ENCODE measurements at regions not wholly inside any gene's neighbourhood (a gene's known extent, or its start where the extent isn't known, plus 50 kb on each side); places are given as distances from the start of the nearest gene placed in this dataset.

- no peak overlapping the region for H3K9ac ChIP-seq (ENCODE audit: low read depth in 1 of 2, low read length in 2 of 2)
- H3K9me3 ChIP-seq (ENCODE audit: control insufficient read depth in 2 of 2, low read length in 2 of 2) = no peaks in the 10 kb centered on the region
- peaks cover 0 to 6% of the 10 kb centered on the region in 2 donors for H3K4me1 ChIP-seq (ENCODE audit: control insufficient read depth in 2 of 2, insufficient read depth in 2 of 2, low read length in 2 of 2)
- H3K36me3 ChIP-seq (ENCODE audit: control insufficient read depth in 2 of 2, insufficient read depth in 2 of 2, low read length in 2 of 2) = no peaks in the 10 kb centered on the region
- H3K27me3 ChIP-seq (ENCODE audit: control insufficient read depth in 2 of 2, insufficient read depth in 2 of 2, low read length in 2 of 2) = peaks cover 0 to 2% of the 10 kb centered on the region in 2 donors
- H3K27ac ChIP-seq (ENCODE audit: low read depth in 2 of 2, low read length in 2 of 2) = no peak overlapping the region
- no peak overlapping the region for H3K4me3 ChIP-seq (ENCODE audit: low read length in 2 of 2)
Observed at GRCh38 chr2:383888-384287, 96.0 kb upstream of the ALKAL2 start.

DNA sequence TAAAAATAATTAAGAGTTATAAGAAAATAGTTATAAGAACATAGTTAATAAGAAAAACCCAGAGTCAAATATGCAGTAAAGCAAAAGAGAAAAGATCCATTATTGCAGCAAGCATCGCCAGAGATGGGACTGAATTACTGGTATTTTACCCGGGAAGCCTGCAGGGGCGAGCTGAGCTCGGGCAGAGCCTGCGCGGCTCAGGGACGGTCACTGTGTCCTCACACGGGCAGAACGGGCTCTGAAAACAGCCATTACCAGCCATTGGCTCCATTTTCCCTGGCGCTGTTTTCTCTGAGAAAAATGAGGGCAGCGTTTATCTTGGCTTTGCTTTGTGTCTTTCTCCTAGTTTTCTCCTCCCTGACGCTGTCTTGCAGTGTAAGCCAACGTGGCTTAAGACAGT is 95.3 kb upstream of the ALKAL2 start:
- Histone ChIP-seq H3K9me3 (ENCODE audit: control insufficient read depth in 2 of 2, low read length in 2 of 2) (no peaks in the 10 kb centered on the region), H3K27ac (ENCODE audit: low read depth in 2 of 2, low read length in 2 of 2) (no peak overlapping the region), H3K4me1 (ENCODE audit: control insufficient read depth in 2 of 2, insufficient read depth in 2 of 2, low read length in 2 of 2) (peaks cover 0 to 6% of the 10 kb centered on the region in 2 donors), H3K9ac (ENCODE audit: low read depth in 1 of 2, low read length in 2 of 2) (no peak overlapping the region), H3K27me3 (ENCODE audit: control insufficient read depth in 2 of 2, insufficient read depth in 2 of 2, low read length in 2 of 2) (peaks cover 0 to 2% of the 10 kb centered on the region in 2 donors), H3K4me3 (ENCODE audit: low read length in 2 of 2) (no peak overlapping the region), H3K36me3 (ENCODE audit: control insufficient read depth in 2 of 2, insufficient read depth in 2 of 2, low read length in 2 of 2) (no peaks in the 10 kb centered on the region)

DNA sequence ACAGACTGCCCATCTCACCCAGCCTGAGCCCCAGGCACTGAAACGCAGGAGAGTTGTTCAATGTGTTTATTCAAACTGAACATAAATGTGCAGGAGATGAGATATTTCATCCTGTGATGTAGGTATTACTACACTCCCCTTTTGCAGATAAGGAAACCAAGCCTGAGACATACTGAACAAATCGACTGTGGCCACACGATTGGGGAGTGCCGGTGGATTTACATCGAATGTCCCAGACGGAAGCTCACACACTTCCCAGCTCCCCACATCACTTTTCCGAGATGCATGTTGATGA is 94.8 kb upstream of the ALKAL2 start:
- no peak overlapping the region for H3K4me3 ChIP-seq (ENCODE audit: low read length in 2 of 2)
- no peak overlapping the region for H3K27ac ChIP-seq (ENCODE audit: low read depth in 2 of 2, low read length in 2 of 2)
- peaks cover 0 to 6% of the 10 kb centered on the region in 2 donors for H3K4me1 ChIP-seq (ENCODE audit: control insufficient read depth in 2 of 2, insufficient read depth in 2 of 2, low read length in 2 of 2)
- no peaks in the 10 kb centered on the region for H3K36me3 ChIP-seq (ENCODE audit: control insufficient read depth in 2 of 2, insufficient read depth in 2 of 2, low read length in 2 of 2)
- H3K27me3 ChIP-seq (ENCODE audit: control insufficient read depth in 2 of 2, insufficient read depth in 2 of 2, low read length in 2 of 2) = peaks cover 0 to 2% of the 10 kb centered on the region in 2 donors
- no peak overlapping the region for H3K9ac ChIP-seq (ENCODE audit: low read depth in 1 of 2, low read length in 2 of 2)
- H3K9me3 ChIP-seq (ENCODE audit: control insufficient read depth in 2 of 2, low read length in 2 of 2) = no peaks in the 10 kb centered on the region

DNA sequence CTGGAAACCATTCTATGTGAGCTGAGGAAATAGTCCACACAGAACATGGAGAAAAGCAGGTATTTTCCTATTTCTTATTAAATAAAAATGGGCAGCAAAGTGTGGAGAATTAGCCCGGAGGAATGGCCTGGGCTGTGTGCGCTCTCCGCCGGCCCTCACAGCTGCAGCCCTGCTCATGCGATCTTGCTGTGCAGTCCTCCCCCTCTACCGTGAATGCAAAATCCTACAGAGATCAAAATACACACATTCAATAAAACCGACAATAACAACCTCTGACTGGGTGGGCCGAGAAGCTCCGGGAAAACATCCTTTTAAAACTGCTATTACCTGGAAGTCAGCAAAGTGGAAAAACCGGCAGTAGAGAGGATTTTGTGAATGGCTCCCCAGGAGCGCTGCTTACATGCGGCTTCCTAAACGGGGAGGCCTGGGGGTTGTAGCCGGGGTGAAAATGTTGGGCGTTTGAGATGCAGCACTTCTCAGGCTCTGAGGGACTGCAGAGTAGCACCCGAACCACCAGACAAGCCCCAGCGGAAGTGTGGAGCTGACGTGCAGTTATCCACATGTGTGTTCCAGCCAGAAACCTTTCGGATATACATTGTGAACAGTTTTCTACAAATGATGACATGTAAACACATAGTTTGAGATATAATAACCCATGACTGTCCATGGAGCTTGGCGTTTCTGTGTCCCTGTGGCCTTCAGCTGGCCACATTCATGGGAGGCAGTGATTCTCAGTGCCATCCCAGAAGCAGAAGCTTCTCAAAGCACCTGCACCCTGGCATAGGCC is 94.2 kb upstream of the ALKAL2 start:
- Histone ChIP-seq H3K4me1 (ENCODE audit: control insufficient read depth in 2 of 2, insufficient read depth in 2 of 2, low read length in 2 of 2) (peaks cover 0 to 6% of the 10 kb centered on the region in 2 donors), H3K36me3 (ENCODE audit: control insufficient read depth in 2 of 2, insufficient read depth in 2 of 2, low read length in 2 of 2) (no peaks in the 10 kb centered on the region), H3K4me3 (ENCODE audit: low read length in 2 of 2) (no peak overlapping the region), H3K27ac (ENCODE audit: low read depth in 2 of 2, low read length in 2 of 2) (no peak overlapping the region), H3K9ac (ENCODE audit: low read depth in 1 of 2, low read length in 2 of 2) (no peak overlapping the region), H3K27me3 (ENCODE audit: control insufficient read depth in 2 of 2, insufficient read depth in 2 of 2, low read length in 2 of 2) (peaks cover 0 to 2% of the 10 kb centered on the region in 2 donors), H3K9me3 (ENCODE audit: control insufficient read depth in 2 of 2, low read length in 2 of 2) (no peaks in the 10 kb centered on the region)

DNA sequence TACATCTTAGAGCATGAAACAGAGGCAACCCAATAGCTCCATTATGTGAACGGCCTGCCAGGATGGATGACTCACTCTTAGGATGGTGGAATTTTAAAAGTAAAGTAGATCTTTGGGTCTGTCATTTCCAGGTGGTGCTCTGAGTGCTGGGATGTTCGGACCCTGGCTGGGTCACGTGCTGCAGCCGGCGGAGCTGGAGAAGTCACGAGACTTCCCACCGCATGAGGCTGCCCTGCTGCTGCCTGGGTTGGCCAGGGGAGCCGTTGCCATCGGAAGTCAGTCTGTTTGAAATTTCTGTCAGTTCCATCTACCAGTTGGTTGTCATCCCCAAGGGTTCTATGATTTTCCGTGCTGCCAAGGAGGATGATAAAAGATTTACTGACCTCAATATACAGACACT is 93.3 kb upstream of the ALKAL2 start:
- Histone ChIP-seq H3K4me3 (ENCODE audit: low read length in 2 of 2) (no peak overlapping the region), H3K4me1 (ENCODE audit: control insufficient read depth in 2 of 2, insufficient read depth in 2 of 2, low read length in 2 of 2) (peaks cover 0 to 6% of the 10 kb centered on the region in 2 donors), H3K9me3 (ENCODE audit: control insufficient read depth in 2 of 2, low read length in 2 of 2) (no peaks in the 10 kb centered on the region), H3K27me3 (ENCODE audit: control insufficient read depth in 2 of 2, insufficient read depth in 2 of 2, low read length in 2 of 2) (peaks cover 0 to 2% of the 10 kb centered on the region in 2 donors), H3K27ac (ENCODE audit: low read depth in 2 of 2, low read length in 2 of 2) (no peak overlapping the region), H3K9ac (ENCODE audit: low read depth in 1 of 2, low read length in 2 of 2) (no peak overlapping the region), H3K36me3 (ENCODE audit: control insufficient read depth in 2 of 2, insufficient read depth in 2 of 2, low read length in 2 of 2) (no peaks in the 10 kb centered on the region)

GRCh38 chr2:380772-381171 is 92.9 kb upstream of the ALKAL2 start:
- Histone ChIP-seq H3K9me3 (ENCODE audit: control insufficient read depth in 2 of 2, low read length in 2 of 2) (no peaks in the 10 kb centered on the region), H3K4me3 (ENCODE audit: low read length in 2 of 2) (no peak overlapping the region), H3K4me1 (ENCODE audit: control insufficient read depth in 2 of 2, insufficient read depth in 2 of 2, low read length in 2 of 2) (peaks cover 0 to 6% of the 10 kb centered on the region in 2 donors), H3K9ac (ENCODE audit: low read depth in 1 of 2, low read length in 2 of 2) (no peak overlapping the region), H3K27me3 (ENCODE audit: control insufficient read depth in 2 of 2, insufficient read depth in 2 of 2, low read length in 2 of 2) (peaks cover 0 to 2% of the 10 kb centered on the region in 2 donors), H3K36me3 (ENCODE audit: control insufficient read depth in 2 of 2, insufficient read depth in 2 of 2, low read length in 2 of 2) (no peaks in the 10 kb centered on the region), H3K27ac (ENCODE audit: low read depth in 2 of 2, low read length in 2 of 2) (no peak overlapping the region)

- peaks cover 0 to 6% of the 10 kb centered on the region in 2 donors for H3K4me1 ChIP-seq (ENCODE audit: control insufficient read depth in 2 of 2, insufficient read depth in 2 of 2, low read length in 2 of 2)
- peaks cover 0 to 2% of the 10 kb centered on the region in 2 donors for H3K27me3 ChIP-seq (ENCODE audit: control insufficient read depth in 2 of 2, insufficient read depth in 2 of 2, low read length in 2 of 2)
Observed at GRCh38 chr2:380221-380620, 92.3 kb upstream of the ALKAL2 start.

GRCh38 chr2:379778-380177 is 91.9 kb upstream of the ALKAL2 start:
- H3K4me1 ChIP-seq (ENCODE audit: control insufficient read depth in 2 of 2, insufficient read depth in 2 of 2, low read length in 2 of 2) = peaks cover 0 to 6% of the 10 kb centered on the region in 2 donors
- H3K9ac ChIP-seq (ENCODE audit: low read depth in 1 of 2, low read length in 2 of 2) = no peak overlapping the region
- no peak overlapping the region for H3K27ac ChIP-seq (ENCODE audit: low read depth in 2 of 2, low read length in 2 of 2)
- H3K4me3 ChIP-seq (ENCODE audit: low read length in 2 of 2) = no peak overlapping the region
- no peaks in the 10 kb centered on the region for H3K9me3 ChIP-seq (ENCODE audit: control insufficient read depth in 2 of 2, low read length in 2 of 2)
- peaks cover 0 to 2% of the 10 kb centered on the region in 2 donors for H3K27me3 ChIP-seq (ENCODE audit: control insufficient read depth in 2 of 2, insufficient read depth in 2 of 2, low read length in 2 of 2)
- H3K36me3 ChIP-seq (ENCODE audit: control insufficient read depth in 2 of 2, insufficient read depth in 2 of 2, low read length in 2 of 2) = no peaks in the 10 kb centered on the region

More at GRCh38 chr2:380221-380620, 92.3 kb upstream of the ALKAL2 start:
- Histone ChIP-seq H3K9me3 (ENCODE audit: control insufficient read depth in 2 of 2, low read length in 2 of 2) (no peaks in the 10 kb centered on the region), H3K36me3 (ENCODE audit: control insufficient read depth in 2 of 2, insufficient read depth in 2 of 2, low read length in 2 of 2) (no peaks in the 10 kb centered on the region), H3K9ac (ENCODE audit: low read depth in 1 of 2, low read length in 2 of 2) (no peak overlapping the region), H3K4me3 (ENCODE audit: low read length in 2 of 2) (no peak overlapping the region), H3K27ac (ENCODE audit: low read depth in 2 of 2, low read length in 2 of 2) (no peak overlapping the region)

DNA sequence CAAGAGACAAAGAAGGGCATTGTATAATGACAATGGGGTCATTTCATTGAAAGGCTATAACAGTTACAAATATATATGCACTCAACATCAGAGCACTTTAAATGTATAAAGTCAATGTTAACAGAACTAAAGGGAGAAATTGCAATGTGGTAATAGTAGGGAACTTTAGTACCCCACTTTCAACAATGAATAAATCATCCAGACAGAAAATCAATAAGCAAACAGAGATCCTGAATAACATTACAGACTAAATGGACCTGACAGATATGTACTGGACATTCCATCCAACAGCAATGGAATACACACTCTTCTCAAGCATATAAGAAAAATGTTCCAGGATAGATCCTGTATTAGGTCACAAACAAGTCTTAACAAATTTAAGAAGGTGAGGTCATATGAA is 90.5 kb upstream of the ALKAL2 start:
- no peaks in the 10 kb centered on the region for H3K36me3 ChIP-seq (ENCODE audit: control insufficient read depth in 2 of 2, insufficient read depth in 2 of 2, low read length in 2 of 2)
- no peak overlapping the region for H3K27ac ChIP-seq (ENCODE audit: low read depth in 2 of 2, low read length in 2 of 2)
- H3K27me3 ChIP-seq (ENCODE audit: control insufficient read depth in 2 of 2, insufficient read depth in 2 of 2, low read length in 2 of 2) = peaks cover 0 to 2% of the 10 kb centered on the region in 2 donors
- peaks cover 0 to 3% of the 10 kb centered on the region in 2 donors for H3K4me1 ChIP-seq (ENCODE audit: control insufficient read depth in 2 of 2, insufficient read depth in 2 of 2, low read length in 2 of 2)
- H3K9ac ChIP-seq (ENCODE audit: low read depth in 1 of 2, low read length in 2 of 2) = no peak overlapping the region
- H3K4me3 ChIP-seq (ENCODE audit: low read length in 2 of 2) = no peak overlapping the region
- no peaks in the 10 kb centered on the region for H3K9me3 ChIP-seq (ENCODE audit: control insufficient read depth in 2 of 2, low read length in 2 of 2)

DNA sequence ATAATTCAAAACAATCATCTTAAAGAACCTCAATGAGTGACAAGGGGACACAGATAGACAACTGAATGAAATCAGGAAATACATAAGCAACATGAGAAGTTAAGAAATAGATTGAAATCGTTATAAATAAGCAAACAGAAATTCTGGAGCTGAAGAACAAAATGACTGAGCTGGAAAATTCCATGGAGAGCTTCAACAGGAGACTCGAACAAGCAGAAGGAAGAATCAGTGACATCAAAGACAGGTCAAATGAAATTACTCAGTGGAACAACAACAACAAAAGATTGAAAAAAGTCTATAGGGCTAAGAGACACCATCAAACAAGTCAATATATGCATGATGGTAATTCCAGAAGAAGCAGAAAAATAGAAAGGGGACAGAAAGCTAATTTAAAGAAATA is 89.5 kb upstream of the ALKAL2 start:
- H3K27me3 ChIP-seq (ENCODE audit: control insufficient read depth in 2 of 2, insufficient read depth in 2 of 2, low read length in 2 of 2) = peaks cover 0 to under 1% of the 10 kb centered on the region in 2 donors
- no peaks in the 10 kb centered on the region for H3K36me3 ChIP-seq (ENCODE audit: control insufficient read depth in 2 of 2, insufficient read depth in 2 of 2, low read length in 2 of 2)
- H3K4me1 ChIP-seq (ENCODE audit: control insufficient read depth in 2 of 2, insufficient read depth in 2 of 2, low read length in 2 of 2) = no peaks in the 10 kb centered on the region
- no peak overlapping the region for H3K4me3 ChIP-seq (ENCODE audit: low read length in 2 of 2)
- no peaks in the 10 kb centered on the region for H3K9me3 ChIP-seq (ENCODE audit: control insufficient read depth in 2 of 2, low read length in 2 of 2)
- H3K9ac ChIP-seq (ENCODE audit: low read depth in 1 of 2, low read length in 2 of 2) = no peak overlapping the region
- H3K27ac ChIP-seq (ENCODE audit: low read depth in 2 of 2, low read length in 2 of 2) = no peak overlapping the region

Measured in mucosa of rectum (tissue), 2 donors.